GM21576 (cell line): ENCODE measurements at regions not wholly inside any gene's neighbourhood (a gene's known extent, or its start where the extent isn't known, plus 50 kb on each side); places are given as distances from the start of the nearest gene placed in this dataset.

Source experiments
- ATAC-seq: cut with Tn5 transposase; IDR thresholded peaks from one replicate; pipeline ENCODE4 v1.9.1; 2021; ENCODE audit warnings: mild to moderate bottlenecking, moderate library complexity; ENCODE audit not compliant: unreplicated experiment

GRCh38 chr13:90084684-90085290 lies 1262.7 kb upstream of the MIR17HG start:
- ATAC-seq = no peak

- ATAC-seq = no peak
Observed at GRCh38 chr13:90089051-90089450, 1258.4 kb upstream of the MIR17HG start.

- no peak for ATAC-seq
Observed at GRCh38 chr13:90091611-90092010, 1255.9 kb upstream of the MIR17HG start.

GRCh38 chr13:90094357-90094756 lies 1253.1 kb upstream of the MIR17HG start:
- ATAC-seq = no peak

GRCh38 chr13:90098577-90098976 lies 1248.9 kb upstream of the MIR17HG start:
- ATAC-seq = no peak

GRCh38 chr13:90099847-90100246 lies 1247.6 kb upstream of the MIR17HG start:
- no peak for ATAC-seq

- no peak for ATAC-seq
Observed at GRCh38 chr13:90103099-90103784, 1244.2 kb upstream of the MIR17HG start.

- ATAC-seq = no peak
Observed at GRCh38 chr13:90104764-90105163, 1242.7 kb upstream of the MIR17HG start.

GRCh38 chr13:90105276-90105675 lies 1242.2 kb upstream of the MIR17HG start:
- ATAC-seq = no peak

GRCh38 chr13:90105849-90106496 lies 1241.5 kb upstream of the MIR17HG start:
- ATAC-seq = no peak

- no peak for ATAC-seq
Observed at GRCh38 chr13:90107661-90108060, 1239.8 kb upstream of the MIR17HG start.

GRCh38 chr13:90108547-90108946 lies 1238.9 kb upstream of the MIR17HG start:
- ATAC-seq = no peak

- ATAC-seq = no peak
Observed at GRCh38 chr13:90116121-90116520, 1231.4 kb upstream of the MIR17HG start.

GRCh38 chr13:90118467-90119071 lies 1228.9 kb upstream of the MIR17HG start:
- ATAC-seq = no peak

- ATAC-seq = no peak
Observed at GRCh38 chr13:90120026-90120425, 1227.5 kb upstream of the MIR17HG start.

GRCh38 chr13:90121784-90122183 lies 1225.7 kb upstream of the MIR17HG start:
- no peak for ATAC-seq

- no peak for ATAC-seq
Observed at GRCh38 chr13:90122531-90122930, 1225.0 kb upstream of the MIR17HG start.

GRCh38 chr13:90135558-90135957 lies 1211.9 kb upstream of the MIR17HG start:
- no peak for ATAC-seq

- ATAC-seq = no peak
Observed at GRCh38 chr13:90142251-90142650, 1205.2 kb upstream of the MIR17HG start.

GRCh38 chr13:90154311-90154960 lies 1193.1 kb upstream of the MIR17HG start:
- ATAC-seq = no peak

GRCh38 chr13:90156390-90156789 lies 1191.1 kb upstream of the MIR17HG start:
- ATAC-seq = no peak
